GM21723 (cell line): ENCODE measurements at regions not wholly inside any gene's neighbourhood (a gene's known extent, or its start where the extent isn't known, plus 50 kb on each side); places are given as distances from the start of the nearest gene placed in this dataset.

Experiments used
- ATAC-seq: cut with Tn5 transposase; IDR thresholded peaks from one replicate; pipeline ENCODE4 v1.9.1; 2021; ENCODE audit warnings: mild to moderate bottlenecking, moderate library complexity; ENCODE audit not compliant: unreplicated experiment

- ATAC-seq = no peak
Observed at GRCh38 chr9:79885093-79885857, 313.5 kb downstream of the TLE4 start.

GRCh38 chr9:79884546-79884945 is 312.8 kb downstream of the TLE4 start:
- ATAC-seq = no peak

GRCh38 chr9:79883073-79883645 is 311.4 kb downstream of the TLE4 start:
- no peak for ATAC-seq

- ATAC-seq = peak; percentile 52
Observed at GRCh38 chr9:79880626-79881025, 308.9 kb downstream of the TLE4 start.

- peak; percentile 61 for ATAC-seq
Observed at GRCh38 chr9:79877943-79878602, 306.3 kb downstream of the TLE4 start.

- peak; percentile 63 for ATAC-seq
Observed at GRCh38 chr9:79868567-79869189, 296.9 kb downstream of the TLE4 start.

- no peak for ATAC-seq
Observed at GRCh38 chr9:79862921-79863890, 291.4 kb downstream of the TLE4 start.

- no peak for ATAC-seq
Observed at GRCh38 chr9:79858508-79858907, 286.7 kb downstream of the TLE4 start.

GRCh38 chr9:79857188-79857587 is 285.4 kb downstream of the TLE4 start:
- ATAC-seq = no peak

GRCh38 chr9:79847074-79847473 is 275.3 kb downstream of the TLE4 start:
- ATAC-seq = no peak

- no peak for ATAC-seq
Observed at GRCh38 chr9:79829566-79830302, 258.0 kb downstream of the TLE4 start.

GRCh38 chr9:79824265-79824664 is 252.5 kb downstream of the TLE4 start:
- peak; percentile 97 for ATAC-seq

GRCh38 chr9:79817438-79818004 is 245.8 kb downstream of the TLE4 start:
- peak; percentile 80 for ATAC-seq

- ATAC-seq = no peak
Observed at GRCh38 chr9:79813258-79813638, 241.5 kb downstream of the TLE4 start.

GRCh38 chr9:79812507-79813257 is 240.9 kb downstream of the TLE4 start:
- peak; percentile 81 for ATAC-seq

GRCh38 chr9:79812099-79812498 is 240.3 kb downstream of the TLE4 start:
- ATAC-seq = peak; percentile 15

- no peak for ATAC-seq
Observed at GRCh38 chr9:79809931-79810330, 238.2 kb downstream of the TLE4 start.

- no peak for ATAC-seq
Observed at GRCh38 chr9:79809316-79809876, 237.6 kb downstream of the TLE4 start.
